ENCODE measurements at regions not wholly inside any gene's neighbourhood (a gene's known extent, or its start where the extent isn't known, plus 50 kb on each side); places are given as distances from the start of the nearest gene placed in this dataset.

DNA sequence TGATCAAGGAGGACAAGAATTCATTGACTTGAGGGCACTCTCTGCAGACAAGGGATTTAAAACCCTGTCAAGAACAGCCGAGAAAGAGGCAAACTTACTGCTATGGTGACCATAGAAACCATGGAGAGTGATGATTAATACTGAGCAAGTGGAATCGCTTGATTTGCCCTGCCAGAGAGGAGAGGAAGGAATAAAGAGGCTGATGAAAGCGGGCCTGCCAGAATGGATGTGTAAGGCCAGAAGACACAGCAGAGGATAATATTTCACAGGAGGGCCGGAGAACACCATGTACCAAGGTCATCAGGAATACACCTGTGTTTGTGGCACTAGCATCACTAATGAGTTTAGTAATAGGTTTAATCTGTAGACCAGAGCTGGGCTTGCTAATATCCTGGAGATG is 221.8 kb upstream of the DCN start:
- WGBS (ENCODE audit: low lambda C conversion rate, missing lambda C conversion rate), result 66% methylated on average over 4 of the region's 4 CpGs
- TF ChIP-seq EZH2phosphoT487 (IDR thresholded peaks at IDR 0.05; ENCODE audit: low read depth, severe bottlenecking, unreplicated experiment) (no peak), CTCF (IDR thresholded peaks at IDR 0.05; ENCODE audit: poor library complexity) (no peak)
- no peaks in the 10 kb centered on the region for H3K36me3 ChIP-seq (replicated peaks; ENCODE audit: insufficient read depth, low read depth)

DNA sequence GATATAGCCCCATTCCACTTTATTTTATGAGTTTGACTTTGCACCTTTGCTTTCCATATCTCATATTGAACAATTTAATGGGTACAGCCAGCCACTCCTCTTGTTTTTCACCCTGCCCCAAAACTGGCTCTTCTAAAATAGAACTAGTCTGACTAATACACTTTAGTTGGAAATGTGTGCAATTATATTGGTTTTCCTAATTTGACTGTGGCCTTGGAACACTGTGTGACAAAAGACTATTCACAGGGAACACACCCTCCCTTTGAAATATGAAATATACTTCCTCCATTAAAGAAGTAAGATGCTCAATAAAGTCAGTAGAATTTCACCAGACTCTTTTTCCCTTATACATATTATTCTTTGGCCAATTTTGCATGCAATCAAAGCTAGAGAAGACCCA is 218.6 kb upstream of the DCN start:
- Histone ChIP-seq H3K27me3 (no peaks in the 10 kb centered on the region), H4K20me1 (ENCODE audit: insufficient read depth, poor library complexity, severe bottlenecking) (no peaks in the 10 kb centered on the region), H3K9me2 (replicated peaks; ENCODE audit: insufficient read depth) (no peaks in the 10 kb centered on the region), H3K9me3 (ENCODE audit: low read depth) (no peaks in the 10 kb centered on the region), H2AFZ (no peak overlapping the region), H3K36me3 (replicated peaks; ENCODE audit: insufficient read depth, low read depth) (no peaks in the 10 kb centered on the region), H3K27ac (no peak overlapping the region), H3K4me1 (ENCODE audit: insufficient read depth) (no peaks in the 10 kb centered on the region), H3K4me2 (no peak overlapping the region), H3K79me2 (no peaks in the 10 kb centered on the region), H3K4me3 (no peak overlapping the region)
- DNase-seq (ENCODE audit: low spot score), result no peak
- TF ChIP-seq CTCF (IDR thresholded peaks at IDR 0.05; ENCODE audit: poor library complexity) (no peak), EZH2 (IDR thresholded peaks at IDR 0.05; ENCODE audit: borderline replicate concordance) (no peak), EZH2phosphoT487 (IDR thresholded peaks at IDR 0.05; ENCODE audit: low read depth, severe bottlenecking, unreplicated experiment) (no peak)

More for the DNA sequence above, 221.8 kb upstream of the DCN start:
- no peaks in the 10 kb centered on the region for H3K27me3 ChIP-seq
- DNase-seq (ENCODE audit: low spot score), result no peak
- no peaks in the 10 kb centered on the region for H3K9me3 ChIP-seq (ENCODE audit: low read depth)
- H3K79me2 ChIP-seq, result no peaks in the 10 kb centered on the region
- H3K4me3 ChIP-seq, result no peak overlapping the region
- H2AFZ ChIP-seq, result no peak overlapping the region
- no peaks in the 10 kb centered on the region for H3K4me1 ChIP-seq (ENCODE audit: insufficient read depth)
- H3K9me2 ChIP-seq (replicated peaks; ENCODE audit: insufficient read depth), result no peaks in the 10 kb centered on the region
- no peak overlapping the region for H3K27ac ChIP-seq
- no peak overlapping the region for H3K4me2 ChIP-seq
- no peaks in the 10 kb centered on the region for H4K20me1 ChIP-seq (ENCODE audit: insufficient read depth, poor library complexity, severe bottlenecking)

DNA sequence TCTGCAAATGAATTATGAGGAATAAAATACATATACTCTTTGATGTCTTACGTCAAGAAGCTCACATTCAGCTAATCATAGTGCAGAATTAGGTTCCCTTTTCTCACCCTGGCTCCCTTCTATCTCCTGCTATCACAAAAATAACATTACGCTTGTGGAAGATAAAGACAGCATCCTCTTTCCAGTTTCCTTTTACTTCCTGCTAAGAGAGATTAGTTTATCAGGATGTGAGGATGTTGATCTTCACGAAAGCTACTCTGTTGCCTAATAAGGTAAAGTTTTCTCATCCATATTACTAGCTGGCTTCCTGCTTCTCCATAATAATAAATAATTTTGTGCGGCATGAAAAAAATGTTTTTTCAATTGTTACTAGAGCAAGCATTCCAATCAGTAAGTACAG is 217.7 kb upstream of the DCN start:
- Histone ChIP-seq H4K20me1 (ENCODE audit: insufficient read depth, poor library complexity, severe bottlenecking) (no peaks in the 10 kb centered on the region), H2AFZ (no peak overlapping the region), H3K4me1 (ENCODE audit: insufficient read depth) (no peaks in the 10 kb centered on the region), H3K4me3 (no peak overlapping the region), H3K79me2 (no peaks in the 10 kb centered on the region), H3K9me2 (replicated peaks; ENCODE audit: insufficient read depth) (no peaks in the 10 kb centered on the region), H3K4me2 (no peak overlapping the region), H3K27ac (no peak overlapping the region), H3K36me3 (replicated peaks; ENCODE audit: insufficient read depth, low read depth) (no peaks in the 10 kb centered on the region), H3K27me3 (no peaks in the 10 kb centered on the region), H3K9me3 (ENCODE audit: low read depth) (no peaks in the 10 kb centered on the region)
- WGBS (ENCODE audit: low lambda C conversion rate, missing lambda C conversion rate), result 66% methylated on average over 4 of the region's 4 CpGs
- no peak for TF ChIP-seq EZH2phosphoT487 (IDR thresholded peaks at IDR 0.05; ENCODE audit: low read depth, severe bottlenecking, unreplicated experiment)
- TF ChIP-seq EZH2 (IDR thresholded peaks at IDR 0.05; ENCODE audit: borderline replicate concordance), result no peak
- no peak for TF ChIP-seq CTCF (IDR thresholded peaks at IDR 0.05; ENCODE audit: poor library complexity)
- no peak for DNase-seq (ENCODE audit: low spot score)

- no peak for DNase-seq (ENCODE audit: low spot score)
- no peaks in the 10 kb centered on the region for H3K79me2 ChIP-seq
- no peaks in the 10 kb centered on the region for H3K4me1 ChIP-seq (ENCODE audit: insufficient read depth)
- H3K9me3 ChIP-seq (ENCODE audit: low read depth), result no peaks in the 10 kb centered on the region
- H3K36me3 ChIP-seq (replicated peaks; ENCODE audit: insufficient read depth, low read depth), result no peaks in the 10 kb centered on the region
- WGBS (ENCODE audit: low lambda C conversion rate, missing lambda C conversion rate), result 93% methylated on average over 4 of the region's 4 CpGs
- H3K4me2 ChIP-seq, result no peak overlapping the region
- H4K20me1 ChIP-seq (ENCODE audit: insufficient read depth, poor library complexity, severe bottlenecking), result no peaks in the 10 kb centered on the region
- H3K27ac ChIP-seq, result no peak overlapping the region
- no peaks in the 10 kb centered on the region for H3K27me3 ChIP-seq
- TF ChIP-seq CTCF (IDR thresholded peaks at IDR 0.05; ENCODE audit: poor library complexity) (no peak), EZH2 (IDR thresholded peaks at IDR 0.05; ENCODE audit: borderline replicate concordance) (no peak), EZH2phosphoT487 (IDR thresholded peaks at IDR 0.05; ENCODE audit: low read depth, severe bottlenecking, unreplicated experiment) (no peak)
- no peaks in the 10 kb centered on the region for H3K9me2 ChIP-seq (replicated peaks; ENCODE audit: insufficient read depth)
- H2AFZ ChIP-seq, result no peak overlapping the region
- H3K4me3 ChIP-seq, result no peak overlapping the region
Observed at GRCh38 chr12:91397866-91398532, 215.4 kb upstream of the DCN start.

Measured in hepatocyte (in vitro differentiated cells).